ENCODE measurements at regions not wholly inside any gene's neighbourhood (a gene's known extent, or its start where the extent isn't known, plus 50 kb on each side); places are given as distances from the start of the nearest gene placed in this dataset.

DNA sequence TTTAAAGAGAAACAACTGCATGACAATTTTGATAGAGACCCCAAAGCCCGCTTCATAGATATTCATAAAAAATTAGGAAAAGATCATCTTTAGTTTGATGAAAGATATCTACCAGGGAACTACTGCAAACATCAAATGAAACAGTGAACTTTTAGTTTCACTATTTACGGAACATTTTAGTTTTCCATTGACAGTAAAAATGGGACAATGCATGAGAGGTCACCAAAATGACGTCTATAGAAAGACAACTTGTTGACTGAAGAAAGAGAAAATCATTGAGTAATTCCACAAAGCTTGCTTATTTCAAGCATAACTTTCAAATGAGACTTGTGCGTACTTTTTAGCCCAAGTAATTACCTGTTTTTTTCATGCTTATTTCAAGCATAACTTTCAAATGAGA lies 411.4 kb downstream of the HLX start:
- TF ChIP-seq EZH2 (IDR thresholded peaks at IDR 0.05; ENCODE audit: insufficient read depth, poor library complexity, severe bottlenecking) (no peak), EZH2phosphoT487 (IDR thresholded peaks at IDR 0.05; ENCODE audit: insufficient read depth, low read depth) (no peak)
